K562 (cell line): ENCODE measurements at regions not wholly inside any gene's neighbourhood (a gene's known extent, or its start where the extent isn't known, plus 50 kb on each side); places are given as distances from the start of the nearest gene placed in this dataset.

ENCODE experiments used
- ARID3B ChIP-seq: fragments of 250-450 bp; sonication (Bioruptor Pico); IDR thresholded peaks from 2 replicates; pipeline ENCODE4 v1.4.0; 2020; ENCODE audit warnings: borderline replicate concordance
- CHD7 ChIP-seq: fragments of 200-600 bp; sonication (generic); IDR thresholded peaks from one replicate; pipeline ENCODE4 v1.6.1; 2012; ENCODE audit warnings: mild to moderate bottlenecking, low read depth, low read length, inconsistent platforms
- EZH2 ChIP-seq: IDR thresholded peaks from 2 replicates; pipeline ENCODE4 v1.6.1; 2012; ENCODE audit warnings: low read depth, mild to moderate bottlenecking, inconsistent platforms, low read length, borderline replicate concordance
- HNRNPL ChIP-seq: fragments of 200-400 bp; formaldehyde crosslinking; IDR thresholded peaks from 2 replicates; pipeline ENCODE4 v1.6.1; 2017; ENCODE audit warnings: low read depth, mild to moderate bottlenecking, low read length
- ZC3H11A ChIP-seq: IDR thresholded peaks from 2 replicates; pipeline ENCODE4 v1.6.1; 2012; ENCODE audit warnings: low read depth, low read length, improper control_type of control experiment
- TF ChIP-seq, protein P1 (sequence below): fragments of 250-450 bp; sonication (Bioruptor Pico); IDR thresholded peaks from 2 replicates; pipeline ENCODE4 v1.8.0; 2022; ENCODE audit warnings: moderate library complexity, mild to moderate bottlenecking, inconsistent platforms
- TF ChIP-seq, protein P2 (sequence below): fragments of 450-650 bp; conservative IDR thresholded peaks from 2 replicates; pipeline ENCODE4 v1.6.1; 2016; ENCODE audit warnings: missing genetic modification characterization, low read depth, mild to moderate bottlenecking, control low read depth, missing compliant biosample characterization

DNA sequence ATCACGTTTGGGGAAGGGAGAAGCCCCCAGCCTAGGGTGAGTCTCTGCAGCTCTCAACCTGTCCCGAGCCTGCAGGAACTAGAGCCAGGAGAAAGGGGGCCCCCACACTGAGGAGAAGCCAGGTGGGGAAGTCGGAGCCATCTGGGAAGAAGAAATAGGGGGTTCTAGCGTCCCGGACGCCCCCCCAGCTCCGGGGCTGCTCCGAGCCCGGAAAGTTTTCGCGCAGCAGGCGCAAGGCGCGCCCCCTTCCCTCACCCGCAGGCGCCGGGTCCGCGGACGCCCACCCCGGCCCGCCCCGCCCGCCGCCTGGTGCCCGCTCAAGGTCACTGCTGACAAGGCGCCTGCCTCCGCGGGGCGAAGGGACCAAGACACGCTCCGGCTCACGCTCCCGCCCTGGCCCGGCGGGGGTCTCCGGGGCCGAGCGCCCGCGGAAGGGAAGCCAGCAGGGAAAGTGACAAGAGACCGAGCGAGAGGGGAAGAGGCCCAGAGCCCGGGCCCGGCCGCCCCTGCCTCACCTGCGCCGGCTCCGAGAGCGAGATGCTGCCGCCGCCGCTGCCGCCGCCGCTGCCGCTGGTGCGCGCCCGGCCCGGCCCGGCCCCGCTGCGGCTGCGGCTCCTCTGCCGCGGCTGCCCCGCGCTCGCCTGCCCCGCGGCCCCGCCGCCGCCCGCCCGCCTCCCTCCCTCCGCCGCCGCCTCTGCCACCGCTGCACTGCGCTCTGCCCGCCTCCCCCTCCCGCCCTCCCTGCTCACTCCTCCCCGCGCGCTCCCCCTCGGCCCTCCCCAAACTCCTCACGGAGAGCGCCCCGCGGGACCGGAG lies 108.4 kb upstream of the SLC6A11 start (continued):
- TF ChIP-seq CHD7, result no peak
- no peak for TF ChIP-seq HNRNPL
- TF ChIP-seq, protein P1, sequence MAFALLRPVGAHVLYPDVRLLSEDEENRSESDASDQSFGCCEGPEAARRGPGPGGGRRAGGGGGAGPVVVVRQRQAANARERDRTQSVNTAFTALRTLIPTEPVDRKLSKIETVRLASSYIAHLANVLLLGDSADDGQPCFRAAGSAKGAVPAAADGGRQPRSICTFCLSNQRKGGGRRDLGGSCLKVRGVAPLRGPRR (CRISPR knock-in tag), result no peak
- TF ChIP-seq, protein P2, sequence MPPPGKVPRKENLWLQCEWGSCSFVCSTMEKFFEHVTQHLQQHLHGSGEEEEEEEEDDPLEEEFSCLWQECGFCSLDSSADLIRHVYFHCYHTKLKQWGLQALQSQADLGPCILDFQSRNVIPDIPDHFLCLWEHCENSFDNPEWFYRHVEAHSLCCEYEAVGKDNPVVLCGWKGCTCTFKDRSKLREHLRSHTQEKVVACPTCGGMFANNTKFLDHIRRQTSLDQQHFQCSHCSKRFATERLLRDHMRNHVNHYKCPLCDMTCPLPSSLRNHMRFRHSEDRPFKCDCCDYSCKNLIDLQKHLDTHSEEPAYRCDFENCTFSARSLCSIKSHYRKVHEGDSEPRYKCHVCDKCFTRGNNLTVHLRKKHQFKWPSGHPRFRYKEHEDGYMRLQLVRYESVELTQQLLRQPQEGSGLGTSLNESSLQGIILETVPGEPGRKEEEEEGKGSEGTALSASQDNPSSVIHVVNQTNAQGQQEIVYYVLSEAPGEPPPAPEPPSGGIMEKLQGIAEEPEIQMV, result no peak
- TF ChIP-seq ZC3H11A, result no peak
- TF ChIP-seq EZH2, result no peak
- TF ChIP-seq ARID3B (CRISPR knock-in tag), result no peak
